Parathyroid adenoma (tissue), 2 donors: ENCODE measurements at regions not wholly inside any gene's neighbourhood (a gene's known extent, or its start where the extent isn't known, plus 50 kb on each side); places are given as distances from the start of the nearest gene placed in this dataset.

Experiments used
- H2AFZ ChIP-seq: fragments of 300-600 bp; sonication (generic); one replicate; pipeline ENCODE4 v1.7.0; 2017; ENCODE audit warnings: antibody characterized with exemption, mild to moderate bottlenecking
- H3K27ac ChIP-seq: fragments of 300-600 bp; sonication (generic); one replicate; pipeline ENCODE4 v1.7.0; 2017
- H3K27me3 ChIP-seq: fragments of 300-600 bp; sonication (generic); one replicate; pipeline ENCODE4 v1.7.0; 2017; ENCODE audit warnings: low read length; ENCODE audit not compliant: control insufficient read depth, insufficient read depth
- H3K36me3 ChIP-seq: fragments of 300-600 bp; sonication (generic); one replicate; pipeline ENCODE4 v1.7.0; 2017; ENCODE audit warnings: low read length; ENCODE audit not compliant: control insufficient read depth, insufficient read depth
- H3K4me1 ChIP-seq: fragments of 300-600 bp; sonication (generic); one replicate; pipeline ENCODE4 v1.7.0; 2017; ENCODE audit warnings: control low read depth
- H3K4me2 ChIP-seq: fragments of 300-600 bp; sonication (generic); one replicate; pipeline ENCODE4 v1.7.0; 2017; ENCODE audit warnings: low read length
- H3K4me3 ChIP-seq: fragments of 300-600 bp; sonication (generic); one replicate; pipeline ENCODE4 v1.7.0; 2017; ENCODE audit warnings: low read depth, low read length
- H3K79me2 ChIP-seq: fragments of 300-600 bp; sonication (generic); one replicate; pipeline ENCODE4 v1.7.0; 2017; ENCODE audit warnings: control low read depth
- H3K9ac ChIP-seq: fragments of 300-600 bp; sonication (generic); one replicate; pipeline ENCODE4 v1.7.0; 2017; ENCODE audit warnings: mild to moderate bottlenecking
- H3K9me3 ChIP-seq: fragments of 300-600 bp; sonication (generic); one replicate; pipeline ENCODE4 v1.7.0; 2017; ENCODE audit warnings: low read length; ENCODE audit not compliant: control insufficient read depth
- CTCF ChIP-seq: fragments of 300-600 bp; sonication (generic); IDR thresholded peaks from one replicate; pipeline ENCODE4 v1.7.0; 2017; ENCODE audit warnings: antibody characterized with exemption, mild to moderate bottlenecking
- donor health status: primary hyperparathyroidism.

- Histone ChIP-seq H3K27ac (no peak overlapping the region), H3K9ac (no peak overlapping the region), H3K4me3 (no peak overlapping the region), H3K9me3 (no peaks in the 10 kb centered on the region), H3K79me2 (peaks cover 4% of the 10 kb centered on the region), H3K27me3 (no peaks in the 10 kb centered on the region), H3K4me2 (no peak overlapping the region), H3K36me3 (no peaks in the 10 kb centered on the region), H3K4me1 (peaks cover 44% of the 10 kb centered on the region), H2AFZ (peak overlapping the region; percentile 13)
- no peak for TF ChIP-seq CTCF
These were observed 67.2 kb upstream of the CD180 start for GRCh38 chr5:67263656-67264408.

GRCh38 chr5:67262956-67263355 is 66.4 kb upstream of the CD180 start:
- no peak for TF ChIP-seq CTCF
- no peak overlapping the region for H3K27ac ChIP-seq
- H2AFZ ChIP-seq = peak overlapping the region; percentile 1
- no peak overlapping the region for H3K9ac ChIP-seq
- no peak overlapping the region for H3K4me3 ChIP-seq
- H3K4me2 ChIP-seq = no peak overlapping the region
- H3K36me3 ChIP-seq = no peaks in the 10 kb centered on the region
- H3K9me3 ChIP-seq = no peaks in the 10 kb centered on the region
- H3K4me1 ChIP-seq = peaks cover 37% of the 10 kb centered on the region
- peaks cover 4% of the 10 kb centered on the region for H3K79me2 ChIP-seq
- H3K27me3 ChIP-seq = no peaks in the 10 kb centered on the region

- no peaks in the 10 kb centered on the region for H3K36me3 ChIP-seq
- TF ChIP-seq CTCF = no peak
- H3K79me2 ChIP-seq = peaks cover 4% of the 10 kb centered on the region
- H3K9ac ChIP-seq = no peak overlapping the region
- no peaks in the 10 kb centered on the region for H3K27me3 ChIP-seq
- H3K9me3 ChIP-seq = no peaks in the 10 kb centered on the region
- H3K27ac ChIP-seq = no peak overlapping the region
- peaks cover 29% of the 10 kb centered on the region for H3K4me1 ChIP-seq
- peak overlapping the region; percentile 1 for H2AFZ ChIP-seq
- H3K4me3 ChIP-seq = no peak overlapping the region
- no peak overlapping the region for H3K4me2 ChIP-seq
These were observed 65.6 kb upstream of the CD180 start for GRCh38 chr5:67262206-67262605.

GRCh38 chr5:67259548-67260215 is 63.1 kb upstream of the CD180 start:
- Histone ChIP-seq H3K4me2 (no peak overlapping the region), H3K9me3 (no peaks in the 10 kb centered on the region), H3K9ac (no peak overlapping the region), H3K79me2 (peaks cover 4% of the 10 kb centered on the region), H3K4me1 (peaks cover 16% of the 10 kb centered on the region), H3K27ac (no peak overlapping the region), H3K4me3 (no peak overlapping the region), H3K36me3 (no peaks in the 10 kb centered on the region), H3K27me3 (no peaks in the 10 kb centered on the region), H2AFZ (no peak overlapping the region)
- no peak for TF ChIP-seq CTCF

- no peak for TF ChIP-seq CTCF
- Histone ChIP-seq H3K9ac (no peak overlapping the region), H3K27ac (no peak overlapping the region)
These were observed 60.9 kb upstream of the CD180 start for GRCh38 chr5:67257500-67257899.

More at GRCh38 chr5:67257500-67257899, 60.9 kb upstream of the CD180 start:
- Histone ChIP-seq H2AFZ (no peak overlapping the region), H3K27me3 (no peaks in the 10 kb centered on the region), H3K4me1 (peaks cover 9% of the 10 kb centered on the region), H3K4me2 (no peak overlapping the region), H3K9me3 (no peaks in the 10 kb centered on the region), H3K79me2 (peaks cover 4% of the 10 kb centered on the region), H3K4me3 (no peak overlapping the region), H3K36me3 (no peaks in the 10 kb centered on the region)
